SIG-M5 treated with dmso at 0.1 percent for 504 hours (cell line): ENCODE measurements at regions not wholly inside any gene's neighbourhood (a gene's known extent, or its start where the extent isn't known, plus 50 kb on each side); places are given as distances from the start of the nearest gene placed in this dataset.
"Not testable (repeated sequence)": the region's sequence is repeated elsewhere in the genome, so short reads cannot be mapped to it uniquely, and the experiment has no call there.

Experiments
- DNase-seq: peaks from one replicate; lab custom pipeline; 2025; ENCODE audit not compliant: unreplicated experiment; lab: John Stamatoyannopoulos, UW

DNA sequence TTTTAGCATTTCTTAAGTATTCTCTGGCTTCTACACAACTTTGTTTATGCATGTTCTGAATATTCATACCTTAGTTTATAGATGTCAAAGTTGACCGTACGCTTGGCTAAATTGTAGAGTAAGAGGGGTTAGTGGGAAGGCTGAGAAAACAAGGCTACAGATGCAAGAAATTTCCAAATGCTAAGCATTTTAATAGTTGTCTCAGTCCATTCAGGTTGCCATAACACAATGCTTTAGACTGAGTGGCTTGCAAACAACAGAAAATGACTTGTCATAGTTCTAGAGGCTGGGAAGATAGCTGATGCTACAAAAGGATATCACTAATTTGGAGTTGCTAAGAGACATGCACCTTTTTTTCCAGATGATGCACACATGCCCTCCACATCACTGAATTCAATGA, 53.0 kb upstream of the C1QTNF3 start:
- DNase-seq: not testable (repeated sequence)

- not testable (repeated sequence) for DNase-seq
These were observed 56.9 kb upstream of the C1QTNF3 start for GRCh38 chr5:34099891-34100290.

DNA sequence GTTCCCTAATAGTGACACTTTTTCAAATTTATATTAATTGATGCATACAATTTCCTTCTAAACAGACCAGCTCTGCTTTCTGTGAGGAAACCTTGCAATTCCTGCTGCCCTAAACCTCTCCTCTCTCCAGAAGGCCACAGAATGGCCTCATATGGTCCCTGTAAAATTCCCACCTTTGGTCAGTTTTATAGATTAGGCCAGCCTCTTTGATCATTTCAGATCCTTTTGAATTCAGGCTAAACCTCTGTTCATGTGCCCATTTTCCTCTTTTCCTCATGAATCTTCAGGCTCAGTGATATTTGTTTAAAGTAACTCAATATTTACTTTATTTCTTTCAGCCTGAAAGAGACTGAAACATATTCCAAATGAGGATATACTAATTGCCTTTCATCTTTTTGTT, 58.6 kb upstream of the C1QTNF3 start:
- not testable (repeated sequence) for DNase-seq

DNA sequence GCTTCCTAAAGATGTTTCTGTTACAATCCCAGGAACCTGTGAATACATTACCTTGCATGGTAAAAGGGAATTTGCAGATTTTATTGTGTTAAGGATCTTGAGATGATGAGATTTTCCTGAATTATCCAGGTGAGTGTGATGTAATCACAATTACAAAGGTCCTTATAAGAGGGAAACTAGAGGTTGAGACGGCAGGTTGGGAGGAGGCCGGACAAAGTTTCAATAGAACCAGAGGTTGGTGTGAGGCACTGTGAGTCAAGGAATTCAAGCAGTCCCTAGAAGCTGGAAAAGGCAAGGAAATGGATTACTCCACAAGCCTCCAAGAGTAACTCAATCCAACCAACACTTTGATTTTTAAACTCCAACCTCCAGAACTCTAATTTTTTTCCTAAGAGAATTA, 65.9 kb upstream of the C1QTNF3 start:
- not testable (repeated sequence) for DNase-seq

DNA sequence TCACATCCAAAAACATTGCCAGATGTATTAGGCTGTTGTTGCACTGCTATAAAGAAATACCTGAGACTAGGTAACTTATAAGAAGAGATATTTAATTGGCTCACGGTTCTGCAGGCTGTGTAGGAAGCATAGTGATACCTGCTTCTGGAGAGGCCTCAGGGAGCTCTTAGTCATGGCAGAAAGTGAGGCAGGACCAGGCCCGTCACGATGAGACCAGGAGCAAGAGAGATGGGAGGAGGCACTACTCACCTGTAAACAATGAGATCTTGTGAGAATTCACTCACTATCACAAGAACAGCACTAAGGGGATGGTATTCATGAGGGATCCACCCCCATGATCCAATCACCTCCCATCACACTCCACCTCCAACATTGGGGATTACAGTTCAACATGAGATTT, 81.3 kb upstream of the C1QTNF3 start:
- not testable (repeated sequence) for DNase-seq

DNA sequence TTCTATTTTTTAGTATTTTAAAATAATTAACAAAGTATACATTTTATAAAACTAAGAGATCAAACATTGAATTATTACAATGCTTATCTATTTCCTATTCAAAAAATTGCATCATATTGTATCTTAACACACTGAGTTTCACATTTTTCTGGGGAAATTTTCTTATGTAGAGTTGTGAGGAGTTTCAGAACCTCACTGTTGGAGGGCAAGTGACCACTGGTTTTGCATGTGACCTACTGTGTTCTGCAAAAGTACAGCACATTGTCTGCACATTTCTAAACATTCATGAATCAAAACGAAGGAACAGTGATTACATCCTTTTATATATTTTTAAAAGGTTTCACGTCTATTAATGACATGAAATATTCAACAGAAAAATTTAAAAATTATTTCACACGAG, 82.3 kb upstream of the C1QTNF3 start:
- not testable (repeated sequence) for DNase-seq

GRCh38 chr5:34126741-34127140, 83.7 kb upstream of the C1QTNF3 start:
- not testable (repeated sequence) for DNase-seq

- not testable (repeated sequence) for DNase-seq
These were observed 84.8 kb upstream of the C1QTNF3 start for GRCh38 chr5:34127818-34128217.

DNA sequence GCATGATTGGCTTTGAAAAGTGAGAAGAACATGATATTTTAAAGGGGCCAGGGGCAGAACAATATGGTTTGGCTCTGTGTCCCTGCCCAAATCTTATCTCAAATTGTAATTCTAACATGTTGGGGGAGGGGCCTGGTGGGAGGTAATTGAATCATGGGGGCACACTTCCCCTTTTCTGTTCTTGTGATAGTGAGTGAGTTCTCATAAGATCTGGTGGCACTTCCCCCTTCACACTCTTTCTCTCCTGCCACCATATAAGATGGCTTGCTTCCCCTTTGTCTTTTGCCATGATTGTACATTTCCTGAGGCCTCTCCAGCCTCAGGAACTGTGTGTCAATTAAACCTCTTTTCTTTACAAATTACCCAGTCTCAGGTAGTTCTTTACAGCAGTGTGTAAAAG, 85.9 kb upstream of the C1QTNF3 start:
- not testable (repeated sequence) for DNase-seq

GRCh38 chr5:34154988-34155387, 112.0 kb upstream of the C1QTNF3 start:
- not testable (repeated sequence) for DNase-seq

DNA sequence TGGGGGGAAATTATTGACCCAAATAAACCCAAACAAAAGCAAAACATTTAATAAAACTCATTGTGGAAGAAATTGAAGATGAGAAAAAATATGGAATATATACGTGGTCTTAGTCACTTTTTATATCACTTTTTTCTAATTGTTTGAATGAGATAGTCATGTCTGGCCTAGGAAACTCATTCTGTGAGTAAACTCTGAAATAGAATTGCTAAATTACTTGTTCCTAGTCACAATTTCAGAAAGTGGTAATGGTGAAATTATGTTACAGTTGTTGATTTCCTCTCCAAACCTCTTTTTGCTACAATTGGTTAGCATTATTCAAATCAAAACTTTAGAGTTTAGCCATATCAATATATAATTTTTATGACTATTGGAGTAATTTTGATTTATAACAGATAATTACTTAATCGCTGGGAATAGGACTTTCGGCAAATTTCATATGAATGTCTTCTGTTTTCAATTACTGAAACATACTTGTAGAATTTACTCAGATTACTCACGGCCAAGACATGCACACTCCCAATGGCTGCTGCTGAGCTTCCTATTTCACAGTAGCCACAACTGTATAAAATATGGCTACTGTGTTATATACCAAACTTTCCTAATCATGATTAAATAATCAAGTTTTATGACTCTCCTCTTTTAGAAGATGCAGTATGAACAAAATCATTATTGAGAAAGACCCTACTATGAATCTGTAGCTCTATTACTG, 113.8 kb upstream of the C1QTNF3 start:
- DNase-seq: not testable (repeated sequence)

- not testable (repeated sequence) for DNase-seq
These were observed 117.9 kb upstream of the C1QTNF3 start for GRCh38 chr5:34160904-34161303.

GRCh38 chr5:34171398-34171797, 128.4 kb upstream of the C1QTNF3 start:
- not testable (repeated sequence) for DNase-seq

- DNase-seq: not testable (repeated sequence)
These were observed 136.6 kb upstream of the C1QTNF3 start for GRCh38 chr5:34179453-34180190.

DNA sequence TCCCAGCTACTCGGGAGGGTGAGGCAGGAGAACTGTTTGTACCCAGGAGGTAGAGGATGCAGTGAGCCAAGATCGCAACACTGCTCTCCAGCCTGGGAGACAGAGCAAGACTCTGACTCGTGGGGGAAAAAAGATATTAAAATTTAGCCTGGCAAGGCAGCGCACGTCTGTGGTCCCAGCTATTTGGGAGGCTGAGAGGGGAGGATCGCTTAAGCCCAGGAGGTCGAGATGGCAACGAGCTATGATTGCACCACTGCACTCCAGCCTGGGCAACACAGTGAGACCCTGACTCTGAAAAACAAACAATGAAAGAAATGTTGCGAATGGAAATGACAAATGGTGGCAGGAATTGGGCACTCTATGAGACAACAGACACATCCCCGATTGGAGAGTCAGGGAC, 137.2 kb upstream of the C1QTNF3 start:
- DNase-seq: not testable (repeated sequence)

GRCh38 chr5:34180940-34181614, 138.1 kb upstream of the C1QTNF3 start:
- not testable (repeated sequence) for DNase-seq

- not testable (repeated sequence) for DNase-seq
These were observed 142.0 kb upstream of the C1QTNF3 start for GRCh38 chr5:34185005-34185404.

- not testable (repeated sequence) for DNase-seq
These were observed 142.6 kb upstream of the C1QTNF3 start for GRCh38 chr5:34185572-34185971.

- not testable (repeated sequence) for DNase-seq
These were observed 143.1 kb upstream of the C1QTNF3 start for GRCh38 chr5:34186108-34186507.

DNA sequence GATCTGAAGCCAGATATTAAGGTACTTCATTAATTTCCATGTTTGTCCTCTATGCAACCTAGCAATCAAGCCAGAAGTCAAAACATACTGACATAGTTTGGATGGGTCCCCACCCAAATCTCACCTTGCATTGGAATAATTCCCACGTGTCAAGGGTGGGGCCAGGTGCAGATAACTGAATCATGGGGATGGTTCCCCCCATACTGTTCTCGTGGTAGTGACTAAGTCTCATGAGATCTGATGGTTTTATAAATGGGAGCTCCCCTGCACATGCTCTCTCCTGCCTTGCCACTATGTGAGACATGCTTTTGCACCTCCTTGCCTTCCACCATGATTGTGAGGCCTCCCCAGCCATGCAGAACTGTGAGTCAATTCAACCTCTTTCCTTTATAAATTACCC, 143.9 kb upstream of the C1QTNF3 start:
- not testable (repeated sequence) for DNase-seq

- DNase-seq: not testable (repeated sequence)
These were observed 144.4 kb upstream of the C1QTNF3 start for GRCh38 chr5:34187441-34187840.
